GM19397 (cell line): ENCODE measurements at regions not wholly inside any gene's neighbourhood (a gene's known extent, or its start where the extent isn't known, plus 50 kb on each side); places are given as distances from the start of the nearest gene placed in this dataset.

Source experiments
- ATAC-seq: cut with Tn5 transposase; IDR thresholded peaks from one replicate; pipeline ENCODE4 v1.9.1; 2021; ENCODE audit warnings: mild to moderate bottlenecking, moderate library complexity; ENCODE audit not compliant: unreplicated experiment

GRCh38 chr7:47691988-47692387 is 110.1 kb upstream of the TNS3 start:
- no peak for ATAC-seq

- ATAC-seq = no peak
Observed at GRCh38 chr7:47690902-47691558, 109.1 kb upstream of the TNS3 start.

- ATAC-seq = no peak
Observed at GRCh38 chr7:47689558-47689957, 107.6 kb upstream of the TNS3 start.

GRCh38 chr7:47688311-47689100 is 106.6 kb upstream of the TNS3 start:
- no peak for ATAC-seq

GRCh38 chr7:47685712-47686376 is 103.9 kb upstream of the TNS3 start:
- no peak for ATAC-seq

- ATAC-seq = no peak
Observed at GRCh38 chr7:47685151-47685550, 103.2 kb upstream of the TNS3 start.

- ATAC-seq = no peak
Observed at GRCh38 chr7:47684728-47685127, 102.8 kb upstream of the TNS3 start.

- no peak for ATAC-seq
Observed at GRCh38 chr7:47683485-47683898, 101.6 kb upstream of the TNS3 start.

- no peak for ATAC-seq
Observed at GRCh38 chr7:47682874-47683273, 101.0 kb upstream of the TNS3 start.

GRCh38 chr7:47681249-47681810 is 99.4 kb upstream of the TNS3 start:
- ATAC-seq = no peak

- no peak for ATAC-seq
Observed at GRCh38 chr7:47678641-47679380, 96.9 kb upstream of the TNS3 start.

GRCh38 chr7:47677664-47678063 is 95.8 kb upstream of the TNS3 start:
- ATAC-seq = no peak

- ATAC-seq = no peak
Observed at GRCh38 chr7:47677093-47677492, 95.2 kb upstream of the TNS3 start.

GRCh38 chr7:47672977-47673381 is 91.1 kb upstream of the TNS3 start:
- ATAC-seq = no peak

- no peak for ATAC-seq
Observed at GRCh38 chr7:47672271-47672791, 90.4 kb upstream of the TNS3 start.

GRCh38 chr7:47671358-47671757 is 89.4 kb upstream of the TNS3 start:
- ATAC-seq = no peak

GRCh38 chr7:47670729-47671128 is 88.8 kb upstream of the TNS3 start:
- ATAC-seq = peak; percentile 85

- no peak for ATAC-seq
Observed at GRCh38 chr7:47669901-47670384, 88.0 kb upstream of the TNS3 start.

- ATAC-seq = peak; percentile 62
Observed at GRCh38 chr7:47669178-47669891, 87.4 kb upstream of the TNS3 start.
